ENCODE measurements at regions not wholly inside any gene's neighbourhood (a gene's known extent, or its start where the extent isn't known, plus 50 kb on each side); places are given as distances from the start of the nearest gene placed in this dataset.
"Not testable (repeated sequence)": the region's sequence is repeated elsewhere in the genome, so short reads cannot be mapped to it uniquely, and the experiment has no call there.

DNA sequence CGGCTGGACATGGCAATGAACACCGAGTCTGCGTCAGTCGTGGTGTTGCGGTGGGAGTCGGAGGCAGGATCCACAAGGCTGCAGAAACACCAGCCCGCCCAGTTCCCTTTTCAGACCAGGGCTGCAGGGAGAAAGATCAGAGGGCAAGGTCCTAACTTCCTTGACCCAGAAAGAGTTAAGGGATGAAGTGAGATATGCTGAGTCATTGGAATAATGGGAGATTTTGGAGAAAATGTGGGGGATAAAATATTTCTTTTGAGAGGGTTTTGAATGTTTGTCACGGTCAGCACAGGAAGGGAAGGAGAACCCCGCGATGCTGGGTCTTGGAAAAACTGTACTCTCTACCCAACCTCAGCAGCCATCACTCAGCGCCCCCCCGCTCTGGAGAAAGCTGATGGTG lies 416.0 kb downstream of the ICE1 start:
- H3K9me3 Mint-ChIP-seq (ENCODE audit: low read depth), result no peaks in the 10 kb centered on the region
- DNase-seq (no peak), ATAC-seq (no peak)
- intact Hi-C loops (cut with DNase I, micrococcal nuclease), result no loop called here
- H3K4me3 Mint-ChIP-seq, result no peak overlapping the region
- no peaks in the 10 kb centered on the region for H3K27me3 Mint-ChIP-seq
- no peaks in the 10 kb centered on the region for H3K4me1 Mint-ChIP-seq
- H3K27ac Mint-ChIP-seq, result no peak overlapping the region
- POLR2A ChIA-PET, result no interaction called here
- CTCF ChIA-PET, result no interaction called here
- H3K36me3 Mint-ChIP-seq (ENCODE audit: low read depth), result no peaks in the 10 kb centered on the region

DNA sequence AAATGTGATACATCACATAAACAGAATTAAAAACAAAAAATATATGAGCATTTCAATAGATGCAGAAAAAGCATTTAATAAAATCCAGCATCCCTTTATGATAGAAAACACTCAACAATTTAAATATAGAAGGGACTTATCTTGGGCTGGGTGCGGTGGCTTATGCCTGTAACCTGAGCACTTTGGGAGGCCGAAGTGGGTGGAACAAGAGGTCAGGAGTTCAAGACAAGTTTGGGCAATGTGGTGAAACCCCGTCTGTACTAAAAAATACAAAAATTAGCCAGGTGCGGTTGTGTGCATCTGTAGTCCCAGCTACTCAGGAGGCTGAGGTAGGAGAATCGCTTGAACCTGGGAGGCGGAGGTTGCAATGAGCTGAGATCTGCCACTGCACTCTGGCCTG lies 409.1 kb downstream of the ICE1 start:
- ATAC-seq; H3K27ac Mint-ChIP-seq; intact Hi-C loops (cut with DNase I, micrococcal nuclease); H3K9me3 Mint-ChIP-seq (ENCODE audit: low read depth); CTCF ChIA-PET; POLR2A ChIA-PET; H3K36me3 Mint-ChIP-seq (ENCODE audit: low read depth); H3K4me3 Mint-ChIP-seq; DNase-seq; H3K4me1 Mint-ChIP-seq: not testable (repeated sequence)
- peaks cover 14% of the 10 kb centered on the region for H3K27me3 Mint-ChIP-seq

DNA sequence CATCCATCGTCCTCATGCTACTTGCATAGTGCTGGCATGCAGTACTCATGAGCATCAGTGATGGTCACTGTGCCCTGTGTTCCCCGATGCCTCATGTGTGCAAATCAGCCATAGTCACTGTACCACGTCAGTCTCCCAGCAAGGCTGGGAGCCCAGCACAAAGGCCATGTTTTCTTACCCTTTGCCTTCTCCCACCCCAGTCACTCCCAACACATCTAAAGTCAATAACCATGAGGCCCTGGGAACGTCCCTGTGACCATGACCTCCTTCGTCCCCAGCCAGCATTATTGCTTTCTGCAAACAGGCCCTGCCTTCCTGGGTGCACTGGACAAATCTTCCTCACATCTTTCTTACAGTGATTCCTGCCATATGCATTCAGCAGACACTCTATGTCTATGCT lies 406.1 kb downstream of the ICE1 start:
- Mint-ChIP-seq H3K4me1 (no peaks in the 10 kb centered on the region), H3K9me3 (ENCODE audit: low read depth) (no peaks in the 10 kb centered on the region), H3K27me3 (peaks cover 14% of the 10 kb centered on the region), H3K27ac (no peak overlapping the region), H3K36me3 (ENCODE audit: low read depth) (no peaks in the 10 kb centered on the region), H3K4me3 (no peak overlapping the region)
- no peak for DNase-seq
- no peak for ATAC-seq
- CTCF ChIA-PET, result interaction anchor here (0.6 to 0.7 kb wide), 2 partner anchors 15 to 292 kb away, joined by 3 to 6 read pairs; no protein-coding TSS in a partner anchor
- POLR2A ChIA-PET, result no interaction called here
- intact Hi-C loops (cut with DNase I, micrococcal nuclease), result no loop called here

DNA sequence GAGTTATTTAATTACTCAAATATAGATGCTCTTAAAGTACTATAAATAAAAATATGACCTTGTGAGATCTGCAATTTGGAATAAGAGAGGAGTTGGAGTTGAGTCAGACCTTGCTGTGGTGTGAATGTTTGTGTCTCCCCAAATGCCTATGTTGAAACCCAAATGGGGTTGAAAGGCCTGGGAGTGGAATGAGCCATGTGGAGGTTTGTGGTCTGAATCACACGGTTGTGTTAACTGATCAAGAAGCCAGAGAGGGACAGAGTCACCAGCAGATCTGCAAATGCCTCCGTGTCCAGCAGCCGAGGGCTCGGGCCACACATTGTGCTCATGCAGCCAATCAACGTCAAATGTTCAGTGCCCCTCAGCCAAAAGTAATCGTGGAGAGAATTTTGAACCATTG lies 404.4 kb downstream of the ICE1 start:
- DNase-seq, result no peak
- H3K4me3 Mint-ChIP-seq, result no peak overlapping the region
- H3K4me1 Mint-ChIP-seq, result no peaks in the 10 kb centered on the region
- peaks cover 14% of the 10 kb centered on the region for H3K27me3 Mint-ChIP-seq
- ChIA-PET CTCF (interaction anchor here (0.6 to 0.8 kb wide), 2 partner anchors 966 to 1656 kb away, joined by 4 read pairs; no protein-coding TSS in a partner anchor), POLR2A (no interaction called here)
- H3K36me3 Mint-ChIP-seq (ENCODE audit: low read depth), result no peaks in the 10 kb centered on the region
- intact Hi-C loops (cut with DNase I, micrococcal nuclease), result no loop called here
- ATAC-seq, result no peak
- no peak overlapping the region for H3K27ac Mint-ChIP-seq
- no peaks in the 10 kb centered on the region for H3K9me3 Mint-ChIP-seq (ENCODE audit: low read depth)

DNA sequence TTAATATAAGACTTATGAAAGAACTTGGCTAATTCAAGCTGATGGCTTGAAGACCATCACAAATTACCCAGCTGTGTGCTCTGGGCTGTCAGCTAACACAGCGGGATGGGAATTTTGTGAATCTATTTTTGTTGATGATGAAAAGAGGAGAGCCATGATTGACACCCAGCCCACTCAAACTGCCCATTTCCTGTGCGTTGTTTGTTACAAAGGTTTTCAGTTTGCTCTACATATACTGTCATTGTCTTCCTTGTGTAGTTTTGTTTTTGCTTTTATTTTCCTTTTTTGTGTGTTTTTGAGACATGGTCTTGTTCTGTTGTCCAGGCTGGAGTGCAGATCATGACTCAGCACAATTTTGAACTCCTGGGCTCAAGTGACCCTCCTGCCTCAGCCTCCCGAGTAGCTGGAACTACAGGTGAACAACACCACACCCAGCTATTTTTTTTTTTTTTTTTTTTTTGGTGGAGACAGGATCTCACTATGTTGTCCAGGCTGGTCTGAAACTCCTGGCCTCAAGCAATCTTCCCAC lies 400.3 kb downstream of the ICE1 start:
- no peaks in the 10 kb centered on the region for H3K4me1 Mint-ChIP-seq
- POLR2A ChIA-PET, result no interaction called here
- H3K4me3 Mint-ChIP-seq, result no peak overlapping the region
- H3K36me3 Mint-ChIP-seq (ENCODE audit: low read depth), result no peaks in the 10 kb centered on the region
- CTCF ChIA-PET, result no interaction called here
- intact Hi-C loops (cut with DNase I, micrococcal nuclease), result no loop called here
- no peak overlapping the region for H3K27ac Mint-ChIP-seq
- H3K27me3 Mint-ChIP-seq, result peaks cover 5% of the 10 kb centered on the region
- no peaks in the 10 kb centered on the region for H3K9me3 Mint-ChIP-seq (ENCODE audit: low read depth)
- DNase-seq (no peak), ATAC-seq (no peak)

DNA sequence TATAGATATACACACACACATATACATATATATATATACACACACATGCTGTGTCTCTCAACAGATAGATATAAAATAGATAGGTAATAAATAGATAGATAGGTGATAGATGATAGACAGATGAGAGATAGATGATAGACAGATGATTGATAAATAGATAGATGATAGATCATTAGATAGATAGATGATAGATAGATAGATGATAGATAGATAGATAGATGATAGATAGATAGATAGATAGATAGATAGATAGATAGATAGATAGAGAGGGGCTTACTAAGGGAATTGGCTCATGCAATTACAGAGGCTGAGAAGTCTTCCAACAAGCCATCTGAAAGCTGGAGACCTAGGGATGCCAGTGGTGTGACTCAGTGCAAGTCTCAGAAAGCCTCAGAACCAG lies 394.5 kb downstream of the ICE1 start:
- CTCF ChIA-PET, result no interaction called here
- POLR2A ChIA-PET, result no interaction called here
- Mint-ChIP-seq H3K36me3 (ENCODE audit: low read depth) (no peaks in the 10 kb centered on the region), H3K4me3 (no peak overlapping the region), H3K27ac (no peak overlapping the region), H3K27me3 (no peaks in the 10 kb centered on the region), H3K4me1 (no peaks in the 10 kb centered on the region), H3K9me3 (ENCODE audit: low read depth) (no peaks in the 10 kb centered on the region)
- intact Hi-C loops (cut with DNase I, micrococcal nuclease), result no loop called here
- ATAC-seq (no peak), DNase-seq (no peak)

DNA sequence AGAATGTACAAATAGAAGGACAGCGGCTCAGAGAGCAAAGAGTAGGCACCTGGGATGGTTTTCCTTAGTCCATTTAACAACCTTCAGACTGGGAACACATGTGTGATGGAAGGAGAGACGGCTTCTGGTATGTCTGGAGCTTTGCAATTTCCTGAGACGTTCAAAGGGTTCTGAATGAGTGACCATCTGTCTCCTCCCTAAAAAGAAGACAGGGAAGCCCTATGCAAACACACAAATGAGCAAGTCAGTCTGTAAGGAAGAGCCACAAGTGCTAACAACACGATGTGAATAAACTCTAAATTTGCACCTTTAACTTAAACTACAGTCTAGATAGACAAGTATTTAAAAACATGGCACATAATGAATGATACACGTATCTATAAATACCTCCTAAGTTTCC lies 391.0 kb downstream of the ICE1 start:
- no peaks in the 10 kb centered on the region for H3K9me3 Mint-ChIP-seq (ENCODE audit: low read depth)
- ATAC-seq (no peak), DNase-seq (no peak)
- no peak overlapping the region for H3K4me3 Mint-ChIP-seq
- H3K4me1 Mint-ChIP-seq, result no peaks in the 10 kb centered on the region
- intact Hi-C loops (cut with DNase I, micrococcal nuclease), result no loop called here
- no peak overlapping the region for H3K27ac Mint-ChIP-seq
- no peaks in the 10 kb centered on the region for H3K36me3 Mint-ChIP-seq (ENCODE audit: low read depth)
- CTCF ChIA-PET, result interaction anchor here (0.9 kb wide), 1 partner anchor 8 kb away, joined by 3 read pairs; no protein-coding TSS in a partner anchor
- H3K27me3 Mint-ChIP-seq, result no peaks in the 10 kb centered on the region
- POLR2A ChIA-PET, result no interaction called here

DNA sequence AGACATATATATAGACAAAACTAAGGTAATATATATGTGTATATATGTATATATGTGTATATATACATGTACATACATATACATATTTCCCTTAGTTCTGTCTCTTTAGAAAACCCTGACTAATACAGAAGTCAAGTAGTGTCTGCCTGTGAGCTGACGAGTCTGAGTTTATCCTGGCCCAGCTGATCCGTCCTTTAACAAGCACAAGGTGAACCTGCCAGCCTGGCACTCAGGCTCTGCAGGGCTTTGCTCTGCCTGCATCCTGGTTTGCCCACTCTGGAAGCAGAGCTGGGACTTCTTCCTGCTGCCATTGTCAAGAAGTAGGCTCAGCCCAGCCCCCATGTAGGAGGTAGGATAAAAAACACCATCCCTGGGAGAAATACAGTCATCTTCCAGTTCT lies 388.0 kb downstream of the ICE1 start:
- Mint-ChIP-seq H3K36me3 (ENCODE audit: low read depth) (no peaks in the 10 kb centered on the region), H3K9me3 (ENCODE audit: low read depth) (no peaks in the 10 kb centered on the region), H3K4me1 (no peaks in the 10 kb centered on the region), H3K4me3 (no peak overlapping the region), H3K27me3 (no peaks in the 10 kb centered on the region), H3K27ac (no peak overlapping the region)
- no peak for DNase-seq
- CTCF ChIA-PET, result no interaction called here
- POLR2A ChIA-PET, result no interaction called here
- intact Hi-C loops (cut with DNase I, micrococcal nuclease), result no loop called here
- no peak for ATAC-seq

DNA sequence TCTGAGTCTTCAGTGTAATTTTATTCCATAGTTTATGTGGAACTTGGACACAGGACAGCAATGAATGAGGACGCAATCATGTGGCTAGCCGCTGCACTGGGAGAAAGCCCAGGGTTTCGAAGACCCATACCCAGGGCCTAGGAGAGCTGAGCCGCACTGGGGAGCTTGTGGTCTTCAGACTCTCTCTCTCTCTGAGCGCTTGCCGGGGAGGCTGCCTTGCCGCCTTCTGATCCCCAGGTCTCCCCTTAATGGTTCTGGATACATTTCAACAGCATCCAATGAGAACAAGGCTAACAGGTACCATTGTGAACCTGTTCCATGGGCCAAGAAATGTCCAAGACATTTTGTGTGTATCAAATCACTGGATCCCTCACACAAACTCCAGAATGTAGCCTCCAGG lies 383.4 kb downstream of the ICE1 start:
- Mint-ChIP-seq H3K36me3 (ENCODE audit: low read depth) (no peaks in the 10 kb centered on the region), H3K27ac (no peak overlapping the region), H3K9me3 (ENCODE audit: low read depth) (no peaks in the 10 kb centered on the region), H3K27me3 (no peaks in the 10 kb centered on the region), H3K4me3 (no peak overlapping the region), H3K4me1 (no peaks in the 10 kb centered on the region)
- DNase-seq (no peak), ATAC-seq (no peak)
- intact Hi-C loops (cut with DNase I, micrococcal nuclease), result no loop called here
- POLR2A ChIA-PET, result no interaction called here
- CTCF ChIA-PET, result interaction anchor here (0.9 kb wide), 1 partner anchor 8 kb away, joined by 3 read pairs; no protein-coding TSS in a partner anchor

DNA sequence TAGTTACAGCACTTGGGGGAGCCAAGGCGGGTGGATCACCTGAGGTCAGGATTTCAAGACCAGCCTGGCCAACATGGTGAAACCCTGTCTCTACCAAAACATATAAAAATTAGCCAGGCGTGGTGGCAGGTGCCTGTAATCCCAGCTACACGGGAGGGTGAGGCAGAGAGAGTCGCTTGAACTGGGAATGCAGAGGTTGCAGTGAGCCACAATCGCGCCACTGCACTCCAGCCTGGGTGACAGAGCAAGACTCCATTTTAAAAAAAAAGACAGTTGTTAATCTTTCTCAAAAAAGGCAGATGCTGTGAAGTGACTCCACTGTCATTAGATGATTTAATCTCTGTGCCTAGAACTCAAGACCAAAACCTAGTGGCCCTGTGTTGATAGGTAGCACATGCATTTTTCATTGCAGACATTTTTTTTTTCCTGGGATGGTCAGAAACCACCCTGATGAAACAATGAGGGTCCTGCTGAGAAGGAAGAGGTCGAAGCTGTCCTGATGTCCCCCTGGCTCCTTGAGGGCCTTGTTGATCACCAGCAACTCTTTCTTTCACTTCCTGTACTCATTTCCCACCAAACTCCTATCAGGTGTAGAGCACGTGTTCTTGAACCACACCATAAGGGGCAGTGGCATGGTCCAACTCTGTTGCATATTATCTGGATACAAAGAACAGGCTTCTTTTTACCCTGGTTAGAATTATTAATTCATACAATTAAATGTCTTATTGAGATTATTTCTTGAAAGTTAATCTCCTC lies 382.2 kb downstream of the ICE1 start:
- ChIA-PET CTCF (interaction anchor here (0.9 to 1.7 kb wide), 2 partner anchors 9 to 11 kb away, joined by 3 read pairs; no protein-coding TSS in a partner anchor), POLR2A (interaction anchor here (0.7 kb wide), 1 partner anchor 1441 kb away, joined by 3 read pairs; no protein-coding TSS in a partner anchor)
- no peak overlapping the region for H3K27ac Mint-ChIP-seq
- no peaks in the 10 kb centered on the region for H3K27me3 Mint-ChIP-seq
- intact Hi-C loops (cut with DNase I, micrococcal nuclease), result no loop called here
- DNase-seq (no peak), ATAC-seq (no peak)
- no peak overlapping the region for H3K4me3 Mint-ChIP-seq
- H3K36me3 Mint-ChIP-seq (ENCODE audit: low read depth), result no peaks in the 10 kb centered on the region
- no peaks in the 10 kb centered on the region for H3K9me3 Mint-ChIP-seq (ENCODE audit: low read depth)
- no peaks in the 10 kb centered on the region for H3K4me1 Mint-ChIP-seq

DNA sequence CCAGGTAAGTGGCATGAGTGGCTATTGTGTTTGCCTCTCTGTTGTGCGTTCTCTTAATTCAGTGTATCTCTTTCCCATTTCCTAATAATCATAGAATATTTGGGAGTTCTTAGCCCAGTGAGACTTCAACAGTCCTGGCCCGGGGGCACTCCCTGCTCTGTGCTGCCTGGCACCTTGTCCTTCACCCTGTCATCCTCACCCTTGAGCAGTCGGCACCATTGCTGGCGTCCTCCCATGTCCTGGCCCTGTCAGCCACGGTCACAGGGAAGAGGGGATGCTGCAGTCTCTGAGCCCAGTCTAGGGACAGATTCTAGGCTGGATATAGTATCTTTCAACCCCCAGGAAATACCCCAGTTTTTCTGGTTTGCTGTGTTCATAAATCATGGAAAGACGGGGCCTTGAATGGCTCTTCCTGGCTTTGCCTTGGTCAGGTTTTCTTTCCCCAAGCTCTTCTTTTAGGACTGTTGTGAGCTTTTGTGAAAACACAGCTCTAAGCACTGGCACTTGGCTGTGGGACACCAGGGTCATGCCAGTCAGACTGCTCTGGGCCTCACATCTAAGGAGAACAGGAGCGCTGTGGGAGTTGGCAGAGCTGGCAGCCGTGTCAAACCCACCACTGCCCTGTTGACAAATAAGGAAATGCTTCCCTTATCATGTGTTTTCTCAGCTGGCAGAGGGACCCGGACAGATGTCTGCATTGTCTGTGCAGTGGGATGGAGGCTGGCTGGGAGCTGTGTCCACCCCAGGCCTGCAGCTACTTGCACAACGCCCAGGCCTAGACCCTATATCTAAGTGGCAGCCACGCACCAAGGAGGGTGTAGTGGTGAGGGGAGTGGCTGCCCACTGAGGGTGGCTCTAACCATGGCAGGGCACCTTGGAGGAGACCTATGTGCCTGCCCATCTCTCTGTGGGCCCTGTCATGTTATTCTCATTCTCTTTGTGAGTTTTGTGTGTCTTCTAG lies 378.6 kb downstream of the ICE1 start:
- ATAC-seq, result no peak
- ChIA-PET CTCF (no interaction called here), POLR2A (no interaction called here)
- intact Hi-C loops (cut with DNase I, micrococcal nuclease), result no loop called here
- DNase-seq, result no peak
- no peaks in the 10 kb centered on the region for H3K27me3 Mint-ChIP-seq
- H3K36me3 Mint-ChIP-seq (ENCODE audit: low read depth), result no peaks in the 10 kb centered on the region
- no peaks in the 10 kb centered on the region for H3K4me1 Mint-ChIP-seq
- no peak overlapping the region for H3K4me3 Mint-ChIP-seq
- no peaks in the 10 kb centered on the region for H3K9me3 Mint-ChIP-seq (ENCODE audit: low read depth)
- H3K27ac Mint-ChIP-seq, result no peak overlapping the region

All from activated CD4-positive, alpha-beta T cell treated with anti-CD3 and anti-CD28 coated beads for 36 hours (primary cell).